IPS DF 19.7 (cell line): ENCODE measurements at regions not wholly inside any gene's neighbourhood (a gene's known extent, or its start where the extent isn't known, plus 50 kb on each side); places are given as distances from the start of the nearest gene placed in this dataset.
"Not testable (repeated sequence)": the region's sequence is repeated elsewhere in the genome, so short reads cannot be mapped to it uniquely, and the experiment has no call there.

Experiments
- DNase-seq: peaks from one replicate; pipeline ENCODE4 v3.0.0-alpha.2; 2013; ENCODE audit warnings: low read depth, low spot score

DNA sequence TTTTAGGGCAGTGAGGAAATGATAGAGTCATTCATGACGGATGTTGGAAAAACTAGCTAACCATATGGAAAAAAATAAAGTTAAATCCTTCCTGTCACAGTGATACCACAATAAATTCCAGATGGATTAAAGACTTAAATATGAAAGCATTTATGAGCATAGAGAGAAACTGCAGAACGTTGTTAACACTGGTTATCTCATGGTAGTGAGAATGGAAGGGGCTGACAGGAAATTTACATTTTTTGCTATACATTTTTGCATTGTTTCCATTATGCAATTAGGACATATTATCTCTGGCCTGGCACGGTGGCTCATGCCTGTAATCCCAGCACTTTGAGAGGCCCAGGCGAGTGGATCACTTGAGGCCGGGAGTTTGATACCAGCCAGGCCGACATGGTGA, 130.5 kb upstream of the VOPP1 start:
- not testable (repeated sequence) for DNase-seq

DNA sequence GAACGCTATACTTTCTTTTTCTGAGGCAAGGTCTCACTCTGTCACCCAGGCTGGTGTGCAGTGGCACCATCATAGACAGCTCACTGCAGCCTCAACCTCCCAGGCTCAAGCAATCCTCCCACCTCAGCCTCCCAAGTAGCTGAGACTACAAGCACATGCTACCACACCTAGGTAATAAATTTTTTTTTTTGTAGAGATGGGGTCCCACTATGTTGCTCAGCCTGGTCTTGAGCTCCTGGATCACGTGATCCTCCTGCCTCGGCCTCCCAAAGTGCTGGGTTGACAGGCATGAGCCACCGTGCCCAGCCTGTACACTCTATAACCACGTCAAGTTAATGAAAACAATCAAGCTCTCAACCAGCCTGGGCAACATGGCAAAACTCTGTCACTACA, 127.1 kb upstream of the VOPP1 start:
- not testable (repeated sequence) for DNase-seq

DNA sequence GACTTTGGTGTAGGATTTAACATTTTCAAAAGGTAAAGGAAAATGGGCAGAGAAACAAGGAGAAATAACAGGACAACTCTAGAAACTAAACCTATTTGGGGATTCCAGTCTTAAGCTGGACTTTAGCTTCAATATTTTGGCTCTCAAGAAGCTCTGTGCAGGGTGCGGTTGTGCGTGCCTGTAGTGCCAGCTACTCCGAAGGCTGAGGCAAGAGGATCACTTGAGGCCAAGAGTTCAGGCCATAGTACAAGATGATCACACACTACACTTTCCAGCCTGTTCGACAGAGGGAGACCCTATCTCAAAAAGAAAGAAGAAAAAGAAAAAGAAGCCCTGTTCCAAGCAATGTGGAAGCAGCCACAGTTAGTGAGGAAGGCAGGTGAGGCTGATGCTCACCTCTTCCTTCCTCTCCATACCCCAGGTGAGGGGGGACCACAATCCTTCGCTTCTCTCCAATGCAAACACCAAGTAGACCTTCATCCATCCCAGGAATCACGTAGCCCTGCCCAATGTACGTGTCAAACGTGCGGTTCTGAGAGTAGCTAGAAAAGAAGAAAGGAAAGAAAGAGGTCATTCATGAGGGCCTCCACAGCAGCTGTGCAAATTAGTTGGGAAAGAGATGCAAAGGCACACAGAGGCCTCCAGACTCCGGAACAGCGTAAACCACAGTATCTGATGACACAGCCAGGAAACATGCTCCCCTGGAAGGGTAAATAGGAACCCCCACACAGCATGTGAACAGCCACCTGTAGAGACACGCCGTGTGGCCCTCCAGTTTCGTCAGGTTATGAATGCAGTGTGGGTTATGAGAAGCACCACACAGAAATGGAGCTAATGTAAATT, 126.5 kb upstream of the VOPP1 start:
- not testable (repeated sequence) for DNase-seq

DNA sequence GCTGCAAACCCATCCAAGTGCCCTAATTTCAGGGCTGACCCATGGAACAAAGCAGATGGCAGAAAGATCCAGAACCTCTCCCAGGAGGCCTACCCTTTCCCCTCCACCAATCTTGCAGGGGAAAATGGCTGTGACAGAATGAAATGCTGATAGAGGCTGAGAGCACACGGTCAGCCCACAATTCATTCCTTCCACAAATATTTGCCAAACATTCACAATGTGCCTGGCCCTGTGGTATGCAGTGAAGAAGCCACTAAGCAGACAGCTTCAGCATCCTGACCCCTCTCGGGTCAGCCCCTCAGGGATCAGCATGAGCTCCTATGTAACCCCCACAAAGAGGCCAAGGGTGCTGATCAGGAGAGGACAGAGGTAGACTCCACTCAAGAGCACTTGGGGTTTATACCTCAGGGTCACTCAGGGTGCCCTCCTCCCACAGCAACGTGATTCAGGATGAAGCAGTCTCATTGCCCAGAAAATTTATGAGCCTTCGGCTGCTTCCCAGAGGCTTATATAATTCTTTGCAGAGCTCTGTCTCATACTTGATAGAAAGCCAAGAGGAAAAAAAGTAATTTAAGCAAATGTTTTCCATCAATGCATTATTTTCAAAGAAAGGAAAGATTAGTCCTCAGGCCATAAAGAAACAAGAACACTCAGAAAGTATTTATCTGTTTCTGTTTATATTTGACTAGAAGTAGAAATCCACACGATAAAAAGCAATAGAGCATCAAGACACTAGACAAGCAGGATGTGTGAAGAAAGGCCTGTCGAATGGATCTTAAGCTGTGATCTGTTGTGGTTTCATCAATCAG, 123.8 kb upstream of the VOPP1 start:
- DNase-seq = not testable (repeated sequence)

DNA sequence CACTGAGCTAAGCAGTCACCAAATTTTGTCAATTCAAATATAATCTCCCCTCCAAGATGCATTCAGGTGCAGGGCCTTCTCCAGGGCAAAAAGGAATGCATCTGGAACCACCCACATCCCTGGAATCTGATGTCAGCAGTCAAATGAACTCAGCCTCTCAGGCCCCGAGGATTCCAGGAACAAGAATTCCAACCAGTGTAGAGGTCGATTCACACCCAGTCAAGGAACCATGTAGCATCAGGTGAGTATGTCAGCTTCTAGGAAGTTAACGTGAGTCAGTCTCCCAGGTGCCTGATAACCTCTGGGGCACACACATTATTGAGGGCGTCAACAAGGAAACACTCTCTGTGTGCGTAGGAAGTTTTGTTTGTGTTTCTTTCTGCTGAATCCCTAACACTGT, 122.2 kb upstream of the VOPP1 start:
- not testable (repeated sequence) for DNase-seq

DNA sequence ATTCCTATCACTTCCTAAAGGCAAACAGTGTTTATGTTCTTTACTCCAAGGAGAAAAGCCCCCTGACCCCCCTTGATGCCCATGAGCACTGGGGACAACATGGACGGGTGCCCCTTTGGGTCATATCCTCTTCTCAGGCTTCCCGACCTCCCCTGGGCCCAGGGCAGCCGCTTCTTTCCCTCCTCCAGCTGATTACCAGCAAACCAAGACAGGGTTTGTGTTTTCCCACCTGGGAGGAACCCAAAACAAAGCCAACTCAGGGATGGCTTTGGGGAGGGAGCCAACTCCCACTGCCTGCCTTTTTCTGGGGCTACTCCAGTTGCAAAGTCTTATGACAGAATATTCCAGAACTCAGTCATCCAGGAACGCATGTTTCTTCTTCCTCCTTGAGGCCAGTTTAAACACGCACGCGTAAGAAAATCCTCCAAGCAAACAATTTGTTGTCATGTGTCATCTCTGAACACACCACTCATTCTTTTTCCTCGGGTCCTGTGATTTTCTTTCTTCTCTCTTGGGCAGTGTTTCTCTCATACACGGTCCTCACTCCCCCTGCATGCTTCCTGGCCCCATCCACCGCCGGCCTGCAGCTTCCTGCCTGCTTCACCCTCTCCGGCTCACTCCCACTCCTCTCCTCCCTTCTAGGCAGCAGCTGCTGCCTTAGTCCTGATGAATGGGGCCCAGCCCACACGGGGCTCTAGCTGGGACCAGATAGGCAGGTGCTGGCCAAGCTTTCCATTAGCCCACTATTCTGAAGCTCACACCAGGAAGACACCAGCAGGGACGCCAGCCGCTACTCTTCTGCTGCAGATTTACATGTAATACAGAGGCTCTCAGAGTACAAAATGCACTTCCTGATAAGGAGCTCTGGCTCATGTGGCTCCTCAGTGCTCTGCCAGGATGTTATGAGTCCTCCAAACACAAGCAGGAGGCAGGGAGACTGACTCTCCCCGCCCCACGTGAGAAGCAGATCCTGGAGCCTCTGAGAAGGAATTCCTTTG, 116.7 kb upstream of the VOPP1 start:
- DNase-seq = not testable (repeated sequence)

DNA sequence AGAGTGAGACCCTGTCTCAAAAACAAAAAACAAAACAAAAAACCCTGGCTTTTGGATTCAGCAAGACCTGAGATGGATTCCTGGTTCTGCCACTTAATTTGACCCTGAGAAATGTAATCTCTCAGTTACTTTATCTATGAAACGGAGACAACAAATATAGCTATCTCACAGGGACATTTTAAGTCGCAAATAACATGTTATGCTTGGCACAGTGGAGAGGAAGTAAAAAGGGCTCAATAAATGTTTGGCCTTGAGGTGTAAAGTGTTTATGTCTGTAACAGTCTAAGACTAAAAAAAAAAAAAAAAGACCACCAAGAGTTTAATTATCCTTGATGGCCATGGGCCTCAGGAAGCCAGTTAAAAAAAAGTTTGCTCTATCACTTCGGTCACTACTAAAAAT, 116.0 kb upstream of the VOPP1 start:
- DNase-seq = not testable (repeated sequence)

DNA sequence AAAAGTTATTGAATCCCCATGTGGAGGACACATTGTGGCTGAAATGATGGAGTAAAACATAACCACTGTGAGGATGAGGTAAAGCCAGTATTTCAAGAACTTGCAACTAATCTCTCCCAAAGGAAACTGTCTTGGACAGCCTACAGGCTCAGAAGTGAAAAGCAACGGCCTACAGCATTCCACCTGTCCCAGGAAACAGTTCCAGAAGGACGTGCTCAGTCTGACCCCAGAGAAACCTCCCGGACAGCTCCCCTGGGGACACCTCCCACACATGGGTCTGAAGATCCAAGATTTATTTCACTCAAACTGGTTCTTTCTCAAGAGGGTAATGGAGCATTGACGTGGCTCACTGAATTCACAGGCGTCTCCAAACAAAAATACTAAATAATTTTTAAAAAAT, 115.0 kb upstream of the VOPP1 start:
- DNase-seq = not testable (repeated sequence)

DNA sequence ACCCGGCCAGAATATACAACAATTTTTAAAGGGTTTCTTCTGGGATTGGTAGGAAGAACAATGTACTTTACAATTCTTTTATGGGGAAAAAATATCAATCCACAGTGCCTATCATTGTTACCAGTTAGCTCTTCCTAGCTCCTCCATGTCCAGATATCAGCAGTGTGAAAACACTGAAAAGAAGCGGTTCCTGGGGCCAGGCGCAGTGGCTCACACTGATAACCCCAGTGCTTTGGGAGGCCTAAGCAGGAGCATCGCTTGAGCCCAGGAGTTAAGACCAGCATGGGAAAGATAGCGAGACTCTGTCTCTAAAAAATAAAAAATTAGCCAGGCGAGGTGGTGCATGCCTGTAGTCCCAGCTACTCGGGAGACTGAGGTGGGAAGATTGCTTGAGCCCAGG, 114.5 kb upstream of the VOPP1 start:
- not testable (repeated sequence) for DNase-seq

DNA sequence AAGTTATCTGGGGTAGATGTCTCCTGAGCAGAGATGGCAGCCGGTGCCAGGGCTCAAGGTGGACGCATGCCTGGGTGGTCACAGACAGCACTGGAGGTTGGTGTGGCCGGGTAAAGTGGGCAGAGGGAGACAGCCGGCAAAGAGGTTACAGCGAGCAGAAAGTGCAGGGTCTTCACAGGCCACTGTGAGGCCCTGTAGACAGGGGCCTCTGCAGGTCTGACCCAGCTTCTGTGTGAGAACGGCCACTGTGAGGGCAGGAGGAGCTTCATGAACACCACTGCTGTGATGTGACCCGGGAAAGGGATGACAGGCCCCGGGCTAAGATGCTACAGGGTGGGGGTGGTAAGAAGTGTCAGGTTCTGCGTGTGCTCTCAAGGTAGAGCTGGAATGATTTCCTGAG, 111.2 kb upstream of the VOPP1 start:
- not testable (repeated sequence) for DNase-seq

DNA sequence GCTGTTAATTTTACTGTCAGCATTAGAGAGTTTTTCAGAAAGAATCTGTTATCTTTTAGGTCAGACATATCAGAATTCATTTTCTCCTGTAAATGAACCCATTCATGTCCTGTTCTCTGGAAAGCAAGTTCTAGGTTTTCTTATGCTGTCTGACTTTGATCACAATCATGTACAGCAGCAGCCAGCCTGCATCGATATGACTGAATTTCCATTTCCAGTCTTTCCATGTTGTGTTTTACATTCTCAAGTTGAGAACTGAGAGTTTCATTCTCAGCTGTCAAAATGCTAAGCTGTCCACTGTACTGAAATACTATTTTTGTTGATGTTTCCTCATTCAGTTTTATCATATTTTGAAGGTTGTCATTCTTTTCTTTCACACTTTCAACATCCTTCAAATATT, 103.3 kb upstream of the VOPP1 start:
- not testable (repeated sequence) for DNase-seq

DNA sequence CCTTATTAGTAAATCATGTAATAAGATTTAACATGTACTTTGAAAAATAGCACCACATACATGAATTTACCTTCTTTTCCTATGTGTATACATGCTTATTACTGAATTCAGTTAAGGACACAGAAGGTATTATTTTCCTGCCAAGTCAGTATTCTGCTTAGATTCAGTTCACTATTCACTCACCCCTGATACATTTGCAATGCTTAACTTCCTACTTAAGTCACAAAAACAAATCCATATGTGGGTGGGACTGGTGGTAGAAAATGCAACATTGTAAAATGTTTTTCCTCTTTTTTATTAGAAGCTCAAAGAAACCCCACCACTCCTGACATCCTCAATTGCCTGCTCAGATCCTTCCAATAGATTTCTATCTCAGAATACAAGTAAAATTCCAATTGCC, 101.2 kb upstream of the VOPP1 start:
- DNase-seq = not testable (repeated sequence)

DNA sequence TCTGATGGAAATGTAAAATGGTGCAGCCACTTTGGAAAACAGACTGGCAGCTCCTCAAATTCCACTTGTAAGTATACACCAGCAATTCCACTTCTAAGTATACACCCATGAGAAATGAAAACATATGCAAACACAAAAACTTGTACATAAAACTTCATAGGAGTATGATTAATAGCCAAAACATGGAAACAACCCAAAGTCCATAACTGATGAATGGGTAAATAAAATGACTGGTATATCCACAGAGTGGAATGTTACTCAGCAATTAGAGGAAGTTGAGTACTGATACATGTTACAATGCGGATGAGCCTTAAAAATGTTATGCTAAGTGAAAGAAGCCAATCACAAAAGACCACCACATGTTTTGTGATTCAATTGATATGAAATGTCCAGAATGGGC, 99.8 kb upstream of the VOPP1 start:
- not testable (repeated sequence) for DNase-seq

DNA sequence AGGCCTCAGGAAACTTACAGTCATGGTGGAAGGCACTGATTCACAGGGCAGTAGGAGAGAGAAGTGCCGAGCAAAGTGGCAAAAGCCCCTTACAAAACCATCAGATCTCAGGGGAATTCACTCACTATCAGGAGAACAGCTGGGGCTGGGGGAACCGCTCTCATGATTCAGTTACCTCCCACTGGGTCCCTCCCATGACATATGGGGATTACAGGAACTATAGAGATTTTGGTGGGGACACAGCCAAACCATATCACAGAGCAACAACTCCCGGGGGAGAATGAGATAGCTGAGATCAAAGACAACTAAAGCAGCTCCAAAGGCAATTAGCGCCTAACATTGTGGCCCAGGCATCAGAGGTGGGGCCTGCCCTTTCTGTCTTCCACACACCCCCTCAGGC, 85.4 kb upstream of the VOPP1 start:
- DNase-seq = no peak

DNA sequence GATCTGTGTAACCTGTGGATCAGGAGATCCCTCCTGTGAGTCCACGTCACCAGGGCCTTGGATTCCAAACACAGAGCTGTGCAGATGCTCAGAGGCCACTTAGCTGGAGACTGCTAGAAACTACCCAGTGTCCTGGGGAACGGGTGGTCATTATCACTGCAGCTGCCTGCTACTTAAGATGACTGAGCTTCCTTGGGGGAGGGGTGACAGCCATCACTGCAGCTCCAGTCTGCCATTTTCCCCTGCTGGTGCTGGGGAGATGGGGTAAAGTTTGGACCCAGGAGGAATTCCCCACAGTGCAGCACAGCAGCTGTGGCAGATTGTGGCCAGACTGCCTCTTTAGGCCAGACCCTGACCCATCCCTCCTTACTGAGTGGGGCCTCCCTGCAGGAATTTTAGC, 78.8 kb upstream of the VOPP1 start:
- DNase-seq = no peak

DNA sequence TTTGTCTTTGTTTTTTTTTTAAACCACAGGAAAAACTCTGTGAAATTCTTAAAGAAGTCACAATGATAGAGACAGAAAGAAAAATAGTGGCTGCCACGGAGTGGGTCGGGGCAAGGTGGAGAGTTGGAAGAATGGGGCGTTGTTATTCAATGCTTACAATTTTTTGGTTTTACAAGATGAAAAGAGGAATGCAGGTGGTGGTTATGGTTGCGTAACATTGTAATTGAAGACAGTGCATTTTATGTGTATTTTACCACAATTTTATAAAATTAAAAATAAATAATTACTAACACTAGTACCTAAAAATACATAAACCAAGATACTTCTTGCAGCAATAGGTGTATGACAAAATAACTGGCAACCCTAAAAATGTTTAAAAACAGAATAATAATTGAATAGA, 76.9 kb upstream of the VOPP1 start:
- no peak for DNase-seq

DNA sequence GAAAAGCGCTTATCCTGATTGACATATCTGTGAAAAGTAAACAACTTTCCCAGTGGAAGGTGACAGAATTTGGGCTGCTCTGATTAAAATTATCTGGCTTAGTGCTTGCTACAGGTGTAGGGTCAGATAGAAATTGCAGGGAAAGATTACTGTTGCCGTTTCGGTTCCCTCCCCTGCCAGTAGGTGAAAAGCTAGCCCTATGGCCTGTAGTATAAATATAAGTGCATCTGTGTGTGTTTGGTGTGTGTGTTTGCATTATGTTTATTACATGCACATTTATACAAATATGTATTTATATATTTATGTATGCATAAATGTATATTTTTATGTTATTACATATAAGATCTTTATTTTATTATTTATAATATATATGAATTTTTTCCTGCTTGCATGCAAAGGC, 72.3 kb upstream of the VOPP1 start:
- DNase-seq = no peak

DNA sequence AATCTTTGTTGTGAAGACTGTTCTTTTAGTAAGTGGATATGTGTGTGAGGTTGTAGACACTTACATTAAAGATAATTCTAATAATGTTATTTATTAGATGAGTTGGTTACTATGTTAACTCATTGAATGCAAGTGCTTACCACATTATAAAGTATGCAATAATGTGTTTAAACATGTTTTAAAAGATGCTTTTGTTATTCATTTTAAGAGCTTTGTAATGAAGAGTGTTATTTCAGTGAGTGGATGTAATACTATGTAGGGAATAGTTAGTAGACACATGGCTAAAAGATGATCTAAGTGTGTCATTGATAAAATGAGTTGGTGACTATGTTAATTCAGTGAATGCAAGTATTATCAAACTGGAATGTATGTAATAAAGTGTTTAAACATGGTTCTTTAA, 70.0 kb upstream of the VOPP1 start:
- no peak for DNase-seq

DNA sequence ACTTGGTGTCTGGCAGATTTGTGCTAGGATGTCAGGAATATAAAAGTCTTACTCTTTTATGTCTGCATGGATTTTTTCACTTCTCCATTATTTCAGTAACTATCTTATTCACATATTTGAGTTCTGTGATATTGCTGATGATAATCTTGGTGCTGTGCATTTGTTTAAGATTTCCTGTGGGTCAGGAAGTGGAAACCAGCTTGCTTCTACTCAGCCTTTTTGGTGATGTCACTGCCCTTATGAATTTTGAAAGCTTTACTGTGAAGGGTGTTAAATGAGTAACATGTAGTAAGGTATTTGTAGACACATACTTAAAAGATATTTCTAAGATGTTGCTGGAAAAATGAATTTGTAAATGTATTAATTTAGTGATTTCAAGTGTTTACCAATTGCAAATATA, 69.5 kb upstream of the VOPP1 start:
- no peak for DNase-seq

DNA sequence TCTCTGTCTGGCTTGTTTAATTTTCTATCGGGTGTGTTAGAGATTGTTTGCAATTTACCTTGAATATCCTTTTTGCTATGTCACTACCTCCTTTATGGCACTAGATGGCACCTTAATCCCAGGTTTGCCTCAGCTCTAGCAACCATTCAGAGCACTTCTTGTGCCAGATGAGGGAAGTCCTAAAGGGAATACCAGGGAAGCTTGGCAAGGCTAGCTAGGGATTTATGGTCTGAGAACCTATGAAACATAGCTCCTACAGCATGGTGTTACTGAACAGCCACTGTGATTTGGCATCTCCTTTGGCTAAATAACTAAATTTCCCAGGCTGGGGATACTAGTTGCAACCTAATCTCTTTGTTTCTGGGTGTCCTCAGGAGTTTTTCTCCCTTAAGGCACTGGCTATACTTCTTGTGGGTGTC, 69.0 kb upstream of the VOPP1 start:
- DNase-seq = peak; percentile 15

DNA sequence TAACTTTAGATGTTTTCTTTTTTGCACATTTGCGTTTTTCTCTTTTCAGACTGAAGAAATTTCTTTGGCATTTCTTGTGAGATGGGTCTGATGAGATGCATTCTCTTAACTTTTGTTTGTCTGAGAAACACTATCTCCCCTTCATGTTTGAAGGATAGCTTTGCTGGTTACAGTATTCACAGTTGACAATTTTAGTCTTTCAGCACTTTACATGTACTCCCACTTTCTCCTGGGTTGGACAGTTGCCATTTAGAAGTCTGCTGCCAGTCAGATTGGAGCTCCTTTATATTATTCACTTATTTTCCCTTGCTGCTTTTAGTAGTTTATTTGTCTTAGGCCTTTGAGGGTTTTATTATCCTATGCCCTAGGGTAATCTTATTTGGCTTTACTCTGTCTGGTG, 67.3 kb upstream of the VOPP1 start:
- DNase-seq = no peak
